ENCODE measurements at regions not wholly inside any gene's neighbourhood (a gene's known extent, or its start where the extent isn't known, plus 50 kb on each side); places are given as distances from the start of the nearest gene placed in this dataset.

DNA sequence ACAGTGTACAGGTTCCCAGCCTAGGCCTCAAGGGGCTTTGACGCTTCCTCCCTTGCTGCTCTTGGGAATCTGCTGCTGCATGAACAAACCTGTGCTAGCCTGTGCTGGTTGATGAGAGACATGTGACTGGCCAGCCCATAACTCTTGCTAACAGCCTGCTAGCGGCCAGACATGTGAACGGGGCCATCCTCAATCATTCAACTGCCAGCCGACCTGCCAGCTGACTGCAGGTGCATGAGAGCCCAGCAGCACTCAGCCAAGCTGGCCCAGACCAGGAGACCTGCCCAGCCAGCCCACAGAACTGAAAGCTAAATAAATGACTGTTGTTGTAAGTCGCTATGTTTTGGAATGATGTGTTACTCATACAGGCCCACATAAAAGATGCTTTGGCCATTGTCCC lies 82.4 kb upstream of the DLG1 start:
- Histone ChIP-seq H3K9ac (ENCODE audit: low read length) (no peak overlapping the region), H3K4me3 (ENCODE audit: low read length) (no peak overlapping the region), H3K36me3 (ENCODE audit: control insufficient read depth, insufficient read depth, low read length, severe bottlenecking) (no peaks in the 10 kb centered on the region), H3K27me3 (replicated peaks; ENCODE audit: control insufficient read depth, insufficient read depth, low read length) (peaks cover 15% of the 10 kb centered on the region), H3K4me1 (ENCODE audit: control insufficient read depth, insufficient read depth, low read length) (peaks cover 6% of the 10 kb centered on the region), H3K9me3 (ENCODE audit: control insufficient read depth, low read length) (no peaks in the 10 kb centered on the region)
- DNase-seq (ENCODE audit: low read depth), result no peak

DNA sequence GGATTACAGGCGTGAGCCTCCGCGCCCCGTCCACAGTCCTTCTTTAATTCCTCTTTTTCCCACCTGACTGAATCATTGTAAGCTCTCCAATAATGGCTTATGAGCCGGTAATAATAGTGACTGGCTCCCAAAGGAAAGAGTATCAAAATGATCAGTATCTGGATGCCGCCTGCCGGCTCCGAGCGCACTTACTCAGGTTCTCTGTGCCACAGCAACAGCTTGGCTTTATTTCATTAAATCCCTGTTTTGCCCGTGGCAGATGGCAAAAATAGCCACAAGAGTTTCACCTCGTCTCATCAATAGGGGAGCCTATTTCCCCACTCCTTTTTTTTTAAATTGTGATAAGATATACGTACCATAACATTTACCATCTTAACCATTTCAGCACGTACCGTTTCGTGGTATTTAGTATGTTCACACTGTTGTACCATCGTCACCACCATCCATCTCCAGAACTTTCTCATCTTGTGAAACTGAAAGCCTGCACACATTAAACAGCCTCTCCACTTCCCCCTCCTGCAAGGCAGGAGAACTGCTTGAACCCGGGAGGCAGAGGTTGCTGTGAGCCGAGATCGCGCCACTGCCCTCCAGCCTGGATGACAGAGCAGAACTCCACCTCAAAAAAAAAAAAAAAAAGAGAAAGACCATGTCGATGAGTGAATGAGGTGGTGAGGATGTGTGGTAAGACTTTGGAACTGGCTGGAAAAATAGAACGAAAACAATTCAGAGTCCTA lies 80.7 kb upstream of the DLG1 start:
- Histone ChIP-seq H3K4me3 (ENCODE audit: low read length) (no peak overlapping the region), H3K36me3 (ENCODE audit: control insufficient read depth, insufficient read depth, low read length, severe bottlenecking) (no peaks in the 10 kb centered on the region), H3K9ac (ENCODE audit: low read length) (no peak overlapping the region), H3K4me1 (ENCODE audit: control insufficient read depth, insufficient read depth, low read length) (peaks cover 6% of the 10 kb centered on the region), H3K27me3 (replicated peaks; ENCODE audit: control insufficient read depth, insufficient read depth, low read length) (no peaks in the 10 kb centered on the region), H3K9me3 (ENCODE audit: control insufficient read depth, low read length) (no peaks in the 10 kb centered on the region)
- DNase-seq (ENCODE audit: low read depth), result no peak

DNA sequence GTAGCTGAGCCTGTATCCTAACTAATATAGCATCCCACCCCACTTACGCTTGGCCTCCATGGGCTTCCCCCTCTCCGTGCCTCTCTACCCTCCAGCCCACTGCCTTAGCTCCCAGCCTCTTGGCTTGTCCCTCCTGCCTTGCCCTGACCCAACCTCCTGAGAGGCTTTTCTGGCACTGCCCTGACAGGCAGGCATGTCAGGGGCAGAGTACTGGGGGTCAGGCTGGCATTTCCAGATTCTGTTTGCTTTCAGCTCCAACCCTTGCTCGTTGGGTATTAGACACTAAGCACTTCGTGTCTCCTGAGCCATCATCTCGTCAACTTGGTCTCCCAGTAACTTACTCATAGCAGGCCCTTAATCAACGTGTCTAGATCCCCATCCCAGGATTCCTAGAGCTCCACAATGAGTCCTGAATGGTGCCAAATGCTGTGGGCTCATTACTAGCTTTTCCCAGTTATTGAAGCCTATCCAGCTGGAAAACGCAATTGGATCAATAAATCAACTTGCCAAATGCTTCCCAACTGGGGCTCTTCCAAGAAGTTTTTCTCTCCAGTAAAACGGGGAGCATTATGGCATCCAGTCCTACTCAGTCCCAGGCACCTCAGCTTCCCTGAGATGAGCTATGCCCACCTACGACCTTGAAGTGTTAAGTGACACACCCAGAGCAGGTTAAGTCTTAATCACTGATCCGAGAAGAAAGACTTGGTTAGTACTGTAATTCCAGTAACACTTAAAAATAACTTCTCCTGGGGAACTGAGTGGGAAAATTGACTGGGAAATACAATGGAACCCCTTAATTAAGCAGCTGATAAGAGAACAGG lies 78.5 kb upstream of the DLG1 start:
- Histone ChIP-seq H3K9me3 (ENCODE audit: control insufficient read depth, low read length) (no peaks in the 10 kb centered on the region), H3K4me1 (ENCODE audit: control insufficient read depth, insufficient read depth, low read length) (peaks cover 7% of the 10 kb centered on the region), H3K36me3 (ENCODE audit: control insufficient read depth, insufficient read depth, low read length, severe bottlenecking) (no peaks in the 10 kb centered on the region), H3K9ac (ENCODE audit: low read length) (no peak overlapping the region), H3K4me3 (ENCODE audit: low read length) (no peak overlapping the region), H3K27me3 (replicated peaks; ENCODE audit: control insufficient read depth, insufficient read depth, low read length) (no peaks in the 10 kb centered on the region)
- no peak for DNase-seq (ENCODE audit: low read depth)

DNA sequence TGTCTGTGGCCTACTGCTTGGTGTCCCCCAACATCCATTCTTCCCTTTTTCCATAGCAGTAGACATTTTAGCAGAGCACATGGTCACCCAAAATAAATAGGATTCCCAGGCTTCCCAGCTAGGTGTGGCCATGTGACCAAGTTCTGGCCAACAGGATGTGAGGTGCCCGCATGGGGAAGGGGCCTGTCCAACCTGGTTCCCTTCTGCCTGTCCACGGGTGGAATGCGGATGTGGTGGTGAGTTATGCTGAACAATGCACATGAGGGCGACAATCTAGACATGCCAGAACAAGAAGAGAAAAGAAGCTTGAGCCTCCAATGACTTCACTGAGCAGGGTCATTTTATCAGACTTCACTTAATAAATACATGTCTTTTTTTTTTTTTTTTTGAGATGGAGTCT lies 77.6 kb upstream of the DLG1 start:
- no peak overlapping the region for H3K9ac ChIP-seq (ENCODE audit: low read length)
- H3K4me3 ChIP-seq (ENCODE audit: low read length), result no peak overlapping the region
- no peaks in the 10 kb centered on the region for H3K9me3 ChIP-seq (ENCODE audit: control insufficient read depth, low read length)
- no peaks in the 10 kb centered on the region for H3K27me3 ChIP-seq (replicated peaks; ENCODE audit: control insufficient read depth, insufficient read depth, low read length)
- no peaks in the 10 kb centered on the region for H3K36me3 ChIP-seq (ENCODE audit: control insufficient read depth, insufficient read depth, low read length, severe bottlenecking)
- H3K4me1 ChIP-seq (ENCODE audit: control insufficient read depth, insufficient read depth, low read length), result peaks cover 13% of the 10 kb centered on the region
- no peak for DNase-seq (ENCODE audit: low read depth)

DNA sequence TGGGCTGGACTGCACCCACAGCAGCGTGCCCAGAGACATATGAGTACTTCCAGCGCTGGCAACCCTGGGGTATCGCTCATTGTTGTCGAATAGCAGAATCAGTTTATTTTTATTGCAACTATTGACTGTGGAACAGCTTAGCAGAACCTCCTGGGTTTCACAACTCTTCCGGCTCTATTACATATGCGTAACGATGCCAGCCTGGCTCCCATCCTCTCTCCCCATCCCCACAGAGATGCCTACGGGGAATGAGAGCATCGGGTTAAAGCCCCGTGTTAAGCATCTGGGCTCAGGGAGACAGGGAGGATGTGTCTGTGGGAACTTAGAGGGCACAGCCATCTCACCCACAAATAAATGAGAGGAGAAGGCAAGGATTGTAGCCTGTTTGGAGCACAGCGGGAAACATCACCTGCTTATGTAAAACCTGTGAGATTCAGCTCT lies 76.6 kb upstream of the DLG1 start:
- H3K4me3 ChIP-seq (ENCODE audit: low read length), result no peak overlapping the region
- H3K4me1 ChIP-seq (ENCODE audit: control insufficient read depth, insufficient read depth, low read length), result peaks cover 20% of the 10 kb centered on the region
- H3K9ac ChIP-seq (ENCODE audit: low read length), result no peak overlapping the region
- no peak for DNase-seq (ENCODE audit: low read depth)
- no peaks in the 10 kb centered on the region for H3K27me3 ChIP-seq (replicated peaks; ENCODE audit: control insufficient read depth, insufficient read depth, low read length)
- H3K36me3 ChIP-seq (ENCODE audit: control insufficient read depth, insufficient read depth, low read length, severe bottlenecking), result no peaks in the 10 kb centered on the region
- H3K9me3 ChIP-seq (ENCODE audit: control insufficient read depth, low read length), result no peaks in the 10 kb centered on the region

DNA sequence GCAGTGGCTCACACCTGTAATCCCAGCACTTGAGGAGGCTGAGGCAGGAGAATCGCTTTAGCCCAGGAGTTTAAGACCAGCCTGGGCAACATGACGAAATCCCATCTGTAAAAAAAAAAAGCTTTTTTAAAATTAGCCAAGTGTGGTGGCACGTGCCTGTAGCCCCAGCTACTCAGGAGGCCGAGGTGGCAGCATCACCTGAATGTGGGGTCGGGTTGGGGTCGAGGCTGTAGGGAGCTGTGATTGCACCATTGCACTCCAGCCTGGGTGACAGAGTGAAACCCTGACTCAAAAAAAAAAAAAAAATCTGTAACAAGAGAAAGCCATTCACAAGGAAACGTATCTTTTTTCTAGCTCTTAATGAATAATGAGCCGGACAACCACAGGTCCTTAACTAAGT lies 74.7 kb upstream of the DLG1 start:
- Histone ChIP-seq H3K4me3 (ENCODE audit: low read length) (no peak overlapping the region), H3K36me3 (ENCODE audit: control insufficient read depth, insufficient read depth, low read length, severe bottlenecking) (no peaks in the 10 kb centered on the region), H3K9me3 (ENCODE audit: control insufficient read depth, low read length) (no peaks in the 10 kb centered on the region), H3K9ac (ENCODE audit: low read length) (no peak overlapping the region), H3K27me3 (replicated peaks; ENCODE audit: control insufficient read depth, insufficient read depth, low read length) (no peaks in the 10 kb centered on the region), H3K4me1 (ENCODE audit: control insufficient read depth, insufficient read depth, low read length) (peaks cover 16% of the 10 kb centered on the region)
- DNase-seq (ENCODE audit: low read depth), result no peak

DNA sequence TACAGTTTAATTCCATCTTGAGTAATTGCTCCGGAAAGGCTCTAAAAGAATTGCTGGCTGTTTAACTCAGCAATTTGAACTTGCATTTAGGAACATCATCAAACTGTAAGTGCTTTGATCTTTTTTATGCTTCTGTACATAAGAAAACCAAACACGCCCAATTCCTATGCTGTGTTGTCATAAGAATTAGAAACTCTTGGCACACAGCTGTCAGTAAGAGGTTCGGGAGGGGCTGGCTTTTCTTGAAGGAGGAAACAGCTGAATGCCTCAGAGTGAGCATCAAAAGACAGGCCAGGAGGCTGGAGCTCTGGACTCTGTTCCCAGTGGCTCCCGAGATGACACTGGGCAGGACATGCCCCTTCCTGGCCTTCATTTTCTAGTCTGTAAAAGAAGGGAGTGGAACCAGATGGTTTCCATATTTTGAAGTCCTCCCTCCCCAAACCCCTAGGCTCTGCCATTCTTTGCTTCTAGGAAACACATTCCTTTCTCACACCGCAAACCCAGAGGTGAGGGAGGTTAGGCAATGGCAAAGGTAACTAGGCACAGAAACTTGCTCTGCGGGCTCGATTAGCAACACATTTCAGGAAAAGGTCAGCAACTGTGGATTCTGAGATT lies 73.7 kb upstream of the DLG1 start:
- DNase-seq (ENCODE audit: low read depth), result peak; percentile 93
- Histone ChIP-seq H3K4me3 (ENCODE audit: low read length) (no peak overlapping the region), H3K9me3 (ENCODE audit: control insufficient read depth, low read length) (no peaks in the 10 kb centered on the region), H3K4me1 (ENCODE audit: control insufficient read depth, insufficient read depth, low read length) (peaks cover 14% of the 10 kb centered on the region), H3K27me3 (replicated peaks; ENCODE audit: control insufficient read depth, insufficient read depth, low read length) (no peaks in the 10 kb centered on the region), H3K36me3 (ENCODE audit: control insufficient read depth, insufficient read depth, low read length, severe bottlenecking) (no peaks in the 10 kb centered on the region), H3K9ac (ENCODE audit: low read length) (no peak overlapping the region)

DNA sequence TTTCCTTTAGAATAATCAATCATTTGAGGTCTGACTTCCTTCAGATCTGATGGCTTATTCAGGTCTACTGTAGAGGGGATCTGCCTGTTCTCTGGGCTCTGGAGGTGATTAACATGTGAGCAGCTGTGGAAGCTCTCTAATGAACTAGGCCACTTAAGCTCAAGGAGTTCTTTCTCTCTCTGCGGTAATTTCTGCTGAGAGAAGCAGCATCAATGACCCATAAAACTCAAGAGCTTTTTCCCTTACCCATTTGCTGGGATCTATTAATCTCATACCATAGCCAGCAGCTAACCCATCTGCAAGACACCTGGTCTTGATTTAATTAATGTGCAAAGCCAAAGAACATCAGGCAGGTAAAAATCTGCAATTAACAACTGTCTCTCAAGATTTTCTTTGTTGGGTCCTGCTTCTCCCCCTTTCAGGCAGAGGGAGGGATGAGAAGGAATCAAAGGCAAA lies 73.2 kb upstream of the DLG1 start:
- no peaks in the 10 kb centered on the region for H3K36me3 ChIP-seq (ENCODE audit: control insufficient read depth, insufficient read depth, low read length, severe bottlenecking)
- H3K9me3 ChIP-seq (ENCODE audit: control insufficient read depth, low read length), result no peaks in the 10 kb centered on the region
- DNase-seq (ENCODE audit: low read depth), result no peak
- H3K4me1 ChIP-seq (ENCODE audit: control insufficient read depth, insufficient read depth, low read length), result peaks cover 14% of the 10 kb centered on the region
- H3K27me3 ChIP-seq (replicated peaks; ENCODE audit: control insufficient read depth, insufficient read depth, low read length), result no peaks in the 10 kb centered on the region
- H3K9ac ChIP-seq (ENCODE audit: low read length), result no peak overlapping the region
- H3K4me3 ChIP-seq (ENCODE audit: low read length), result no peak overlapping the region

DNA sequence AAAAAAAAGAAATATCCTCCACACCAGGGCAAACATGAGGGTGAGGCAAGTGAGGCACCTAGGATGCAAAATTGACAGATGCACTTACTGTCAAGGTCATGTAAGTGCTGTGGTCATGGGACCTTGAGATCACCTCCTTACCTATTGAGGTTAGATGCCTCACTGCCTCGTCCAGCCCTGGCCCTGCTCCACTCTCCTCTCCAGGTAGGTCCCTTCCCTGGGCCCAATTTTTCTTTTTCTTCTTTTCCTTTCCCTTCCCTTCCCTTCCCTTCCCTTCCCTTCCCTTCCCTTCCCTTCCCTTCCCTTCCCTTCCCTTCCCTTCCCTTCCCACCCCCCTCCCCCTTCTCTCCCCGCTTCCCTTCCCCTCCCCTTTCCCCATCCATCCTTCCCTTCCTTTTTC lies 71.1 kb upstream of the DLG1 start:
- Histone ChIP-seq H3K4me1 (ENCODE audit: control insufficient read depth, insufficient read depth, low read length) (peaks cover 14% of the 10 kb centered on the region), H3K36me3 (ENCODE audit: control insufficient read depth, insufficient read depth, low read length, severe bottlenecking) (no peaks in the 10 kb centered on the region), H3K4me3 (ENCODE audit: low read length) (no peak overlapping the region), H3K9me3 (ENCODE audit: control insufficient read depth, low read length) (no peaks in the 10 kb centered on the region), H3K9ac (ENCODE audit: low read length) (no peak overlapping the region), H3K27me3 (replicated peaks; ENCODE audit: control insufficient read depth, insufficient read depth, low read length) (peaks cover 1% of the 10 kb centered on the region)
- DNase-seq (ENCODE audit: low read depth), result no peak

DNA sequence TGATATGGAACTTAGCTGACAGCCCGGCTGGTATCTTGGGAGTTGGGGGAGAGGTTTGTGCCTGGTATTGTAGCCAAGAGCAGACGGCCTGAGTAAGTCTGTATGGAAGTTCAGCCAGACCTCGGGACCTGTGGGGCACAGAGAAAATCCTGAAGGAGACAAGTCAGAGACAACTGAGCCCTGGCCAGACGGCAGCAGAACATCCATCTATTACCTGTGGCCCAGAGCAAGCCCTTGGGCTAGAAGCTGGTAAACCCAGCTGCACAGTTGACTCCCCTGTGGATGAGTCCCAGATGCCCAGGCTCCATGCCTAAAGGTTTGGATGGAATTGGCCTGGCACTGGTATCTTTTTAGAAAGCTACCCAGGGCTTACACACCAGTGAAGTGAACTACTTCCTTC lies 70.4 kb upstream of the DLG1 start:
- H3K9ac ChIP-seq (ENCODE audit: low read length), result no peak overlapping the region
- no peak overlapping the region for H3K4me3 ChIP-seq (ENCODE audit: low read length)
- no peak for DNase-seq (ENCODE audit: low read depth)
- H3K27me3 ChIP-seq (replicated peaks; ENCODE audit: control insufficient read depth, insufficient read depth, low read length), result peaks cover 7% of the 10 kb centered on the region
- H3K4me1 ChIP-seq (ENCODE audit: control insufficient read depth, insufficient read depth, low read length), result peaks cover 14% of the 10 kb centered on the region
- H3K36me3 ChIP-seq (ENCODE audit: control insufficient read depth, insufficient read depth, low read length, severe bottlenecking), result no peaks in the 10 kb centered on the region
- H3K9me3 ChIP-seq (ENCODE audit: control insufficient read depth, low read length), result no peaks in the 10 kb centered on the region

DNA sequence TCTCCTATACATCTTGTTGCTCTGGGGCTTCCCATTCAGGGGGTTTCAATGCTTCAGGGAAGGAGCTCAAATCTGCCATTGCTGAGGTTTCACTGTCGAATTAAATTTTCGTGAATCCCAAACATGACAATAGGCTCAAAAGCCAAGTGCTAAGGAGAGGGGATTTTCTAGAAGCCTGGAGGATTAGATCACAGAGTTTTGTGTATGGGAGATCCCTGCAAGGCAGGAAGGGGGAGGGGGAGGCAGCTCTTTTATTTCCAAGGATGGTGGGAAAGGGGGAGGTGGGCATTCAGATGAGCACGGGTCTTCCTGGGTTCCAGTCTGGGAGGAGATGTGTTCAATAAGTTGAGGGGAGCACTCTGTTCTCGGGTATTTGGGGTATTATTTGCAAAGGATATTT lies 69.9 kb upstream of the DLG1 start:
- Histone ChIP-seq H3K4me1 (ENCODE audit: control insufficient read depth, insufficient read depth, low read length) (peaks cover 14% of the 10 kb centered on the region), H3K9me3 (ENCODE audit: control insufficient read depth, low read length) (no peaks in the 10 kb centered on the region), H3K9ac (ENCODE audit: low read length) (no peak overlapping the region), H3K4me3 (ENCODE audit: low read length) (no peak overlapping the region), H3K36me3 (ENCODE audit: control insufficient read depth, insufficient read depth, low read length, severe bottlenecking) (no peaks in the 10 kb centered on the region), H3K27me3 (replicated peaks; ENCODE audit: control insufficient read depth, insufficient read depth, low read length) (peaks cover 12% of the 10 kb centered on the region)
- no peak for DNase-seq (ENCODE audit: low read depth)
